GM04503 (cell line): ENCODE measurements at regions not wholly inside any gene's neighbourhood (a gene's known extent, or its start where the extent isn't known, plus 50 kb on each side); places are given as distances from the start of the nearest gene placed in this dataset.
"Not testable (repeated sequence)": the region's sequence is repeated elsewhere in the genome, so short reads cannot be mapped to it uniquely, and the experiment has no call there.

Experiments
- DNase-seq: peaks from one replicate; pipeline ENCODE4 v3.0.0-alpha.2; 2012; ENCODE audit warnings: low read depth

- peak; percentile 45 for DNase-seq
These were observed 128.8 kb downstream of the LMNTD1 start for GRCh38 chr12:25424211-25424731.

GRCh38 chr12:25423355-25424050 lies 129.6 kb downstream of the LMNTD1 start:
- DNase-seq = no peak

- DNase-seq = no peak
These were observed 130.8 kb downstream of the LMNTD1 start for GRCh38 chr12:25422241-25422640.

- DNase-seq = no peak
These were observed 131.4 kb downstream of the LMNTD1 start for GRCh38 chr12:25421651-25422167.

GRCh38 chr12:25420116-25420515 lies 133.0 kb downstream of the LMNTD1 start:
- DNase-seq = no peak

GRCh38 chr12:25419595-25419994 lies 133.5 kb downstream of the LMNTD1 start:
- DNase-seq = no peak

- no peak for DNase-seq
These were observed 136.0 kb downstream of the LMNTD1 start for GRCh38 chr12:25417071-25417470.

- DNase-seq = no peak
These were observed 136.6 kb downstream of the LMNTD1 start for GRCh38 chr12:25416516-25416915.

GRCh38 chr12:25415004-25415403 lies 138.1 kb downstream of the LMNTD1 start:
- no peak for DNase-seq

- DNase-seq = no peak
These were observed 140.3 kb downstream of the LMNTD1 start for GRCh38 chr12:25412735-25413134.

- DNase-seq = no peak
These were observed 148.1 kb downstream of the LMNTD1 start for GRCh38 chr12:25404955-25405354.

GRCh38 chr12:25401547-25402345 lies 151.0 kb upstream of the KRAS start:
- DNase-seq = no peak

GRCh38 chr12:25397001-25397400 lies 146.3 kb upstream of the KRAS start:
- no peak for DNase-seq

GRCh38 chr12:25395227-25395626 lies 144.5 kb upstream of the KRAS start:
- DNase-seq = no peak

GRCh38 chr12:25394775-25395174 lies 144.0 kb upstream of the KRAS start:
- not testable (repeated sequence) for DNase-seq

- no peak for DNase-seq
These were observed 143.3 kb upstream of the KRAS start for GRCh38 chr12:25394025-25394424.

GRCh38 chr12:25391346-25391745 lies 140.6 kb upstream of the KRAS start:
- DNase-seq = not testable (repeated sequence)

GRCh38 chr12:25388183-25388582 lies 137.5 kb upstream of the KRAS start:
- DNase-seq = no peak

GRCh38 chr12:25387732-25388050 lies 137.0 kb upstream of the KRAS start:
- DNase-seq = no peak

- DNase-seq = peak; percentile 44
These were observed 136.4 kb upstream of the KRAS start for GRCh38 chr12:25386831-25387731.

- DNase-seq = no peak
These were observed 134.1 kb upstream of the KRAS start for GRCh38 chr12:25384893-25385248.
